HG03280 (cell line): ENCODE measurements at regions not wholly inside any gene's neighbourhood (a gene's known extent, or its start where the extent isn't known, plus 50 kb on each side); places are given as distances from the start of the nearest gene placed in this dataset.
"Not testable (repeated sequence)": the region's sequence is repeated elsewhere in the genome, so short reads cannot be mapped to it uniquely, and the experiment has no call there.

Experiments used
- ATAC-seq: cut with Tn5 transposase; IDR thresholded peaks from one replicate; pipeline ENCODE4 v1.9.1; 2021; ENCODE audit warnings: mild to moderate bottlenecking, moderate library complexity; ENCODE audit not compliant: unreplicated experiment

DNA sequence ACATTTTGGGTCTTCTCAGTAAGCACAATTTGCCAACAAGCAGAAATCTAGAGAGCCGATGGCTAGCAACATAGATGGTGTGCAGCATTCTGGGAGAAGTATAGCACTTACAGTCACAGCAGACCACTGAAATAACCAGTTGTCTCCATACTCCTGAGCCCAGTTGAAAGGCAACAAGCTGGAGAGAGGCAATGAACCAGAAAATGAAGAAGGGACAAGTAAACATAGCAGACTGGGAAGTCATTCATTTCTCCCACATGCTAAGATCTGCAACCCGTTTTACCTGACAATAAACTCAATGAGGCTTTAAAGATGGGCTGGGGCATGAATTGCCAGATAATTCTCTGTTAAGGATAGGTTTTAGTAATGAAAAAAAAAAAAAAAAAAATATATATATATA is 575.6 kb upstream of the GRAMD2B start:
- no peak for ATAC-seq

GRCh38 chr5:125848751-125849150 is 574.5 kb upstream of the GRAMD2B start:
- no peak for ATAC-seq

DNA sequence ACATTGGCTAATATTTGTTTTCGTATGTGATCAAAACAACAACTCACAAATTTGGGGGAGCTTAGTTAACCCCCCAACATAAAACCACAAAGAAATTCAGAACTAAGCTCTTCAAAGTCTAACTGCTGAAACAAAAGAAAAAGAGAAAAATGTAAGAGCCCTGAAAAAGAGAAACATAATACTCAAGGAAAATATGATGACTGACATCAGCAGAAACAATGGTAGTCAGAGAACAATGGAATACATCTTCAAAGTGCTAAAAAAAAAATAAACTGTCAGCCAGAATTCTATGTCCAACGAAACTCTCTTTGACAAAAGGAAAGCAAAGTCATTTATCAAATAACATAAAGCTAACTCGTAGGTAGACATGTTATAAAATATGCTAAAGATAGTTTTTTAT is 566.3 kb upstream of the GRAMD2B start:
- no peak for ATAC-seq

DNA sequence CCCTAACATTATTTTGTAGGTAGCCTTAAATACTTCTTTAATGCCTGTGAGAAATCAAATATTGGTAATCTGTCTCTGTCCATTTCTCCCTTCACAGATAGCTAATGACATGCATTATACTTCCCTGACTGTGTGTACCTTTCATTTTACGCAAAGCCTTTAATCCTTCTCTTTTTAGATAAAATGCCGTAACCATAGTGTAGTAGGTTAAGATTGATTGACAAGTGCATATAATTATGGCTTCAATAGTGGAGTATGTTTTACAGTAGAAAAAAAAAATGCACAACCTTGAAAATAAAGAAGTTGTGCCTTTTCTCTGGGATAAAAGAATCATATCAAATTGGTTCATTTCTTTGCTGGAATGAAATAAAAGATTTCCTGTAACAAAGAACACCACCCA is 559.6 kb upstream of the GRAMD2B start:
- ATAC-seq: no peak

- ATAC-seq: no peak
Observed at GRCh38 chr5:125865166-125865815, 557.9 kb upstream of the GRAMD2B start.

DNA sequence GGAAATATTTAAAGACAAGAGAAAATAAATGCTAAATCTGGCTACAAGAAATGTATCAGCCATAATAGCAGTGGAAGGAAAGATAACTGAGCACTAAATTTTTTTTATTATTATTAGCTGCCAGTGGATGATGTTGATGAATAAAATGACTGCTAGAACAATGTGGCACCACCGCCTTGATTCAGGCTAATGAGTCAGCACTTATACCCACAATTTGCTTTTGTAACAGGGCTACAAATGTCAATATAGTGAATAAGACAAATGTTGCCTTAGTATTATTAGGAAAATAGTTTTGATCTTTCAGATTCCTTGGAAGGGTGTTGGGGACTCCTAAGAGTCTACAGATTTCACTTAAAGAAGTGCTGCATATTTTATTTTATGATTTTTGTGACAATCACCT is 555.2 kb upstream of the GRAMD2B start:
- no peak for ATAC-seq

- ATAC-seq: no peak
Observed at GRCh38 chr5:125870256-125870655, 553.0 kb upstream of the GRAMD2B start.

- ATAC-seq: no peak
Observed at GRCh38 chr5:125874057-125874456, 549.2 kb upstream of the GRAMD2B start.

DNA sequence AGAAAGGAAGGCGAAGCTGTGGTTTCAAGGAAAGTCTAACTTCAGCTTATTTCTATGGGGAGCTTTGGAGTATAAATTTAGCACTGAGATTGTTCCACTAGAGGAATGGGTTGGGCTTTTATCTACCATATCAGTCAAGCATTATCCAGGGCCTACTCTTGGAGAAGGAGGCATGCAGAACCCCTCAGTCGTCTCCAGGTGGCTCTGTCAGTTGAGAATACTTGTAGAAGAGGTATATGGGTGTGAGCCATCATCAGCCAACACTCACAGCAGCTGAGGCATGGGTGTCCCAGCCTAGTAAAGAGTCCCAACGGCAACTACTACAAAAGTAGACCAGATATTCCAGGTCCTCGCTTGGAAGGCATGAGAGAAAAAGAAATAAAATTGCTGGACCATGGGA is 548.5 kb upstream of the GRAMD2B start:
- no peak for ATAC-seq

- ATAC-seq: no peak
Observed at GRCh38 chr5:125877248-125877647, 546.0 kb upstream of the GRAMD2B start.

DNA sequence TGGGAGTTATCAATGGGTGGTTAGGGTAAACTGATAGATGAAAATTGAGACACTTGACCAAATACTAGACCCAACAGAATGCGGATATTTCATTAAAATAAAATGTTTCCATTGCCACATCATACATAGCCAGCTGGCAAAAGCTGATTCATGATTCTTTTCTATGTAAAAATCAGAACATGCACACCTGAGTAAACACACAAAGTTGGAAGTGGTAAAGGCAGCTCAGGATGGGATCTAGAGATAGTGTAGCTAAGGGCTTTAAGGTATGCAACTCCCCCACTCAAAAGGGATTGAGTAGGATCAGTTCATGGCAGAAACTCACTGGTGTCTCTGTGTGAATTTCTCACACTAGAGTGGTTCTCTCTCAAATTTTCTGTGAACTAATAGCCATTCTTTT is 541.1 kb upstream of the GRAMD2B start:
- ATAC-seq: no peak

- ATAC-seq: no peak
Observed at GRCh38 chr5:125883223-125883622, 540.0 kb upstream of the GRAMD2B start.

DNA sequence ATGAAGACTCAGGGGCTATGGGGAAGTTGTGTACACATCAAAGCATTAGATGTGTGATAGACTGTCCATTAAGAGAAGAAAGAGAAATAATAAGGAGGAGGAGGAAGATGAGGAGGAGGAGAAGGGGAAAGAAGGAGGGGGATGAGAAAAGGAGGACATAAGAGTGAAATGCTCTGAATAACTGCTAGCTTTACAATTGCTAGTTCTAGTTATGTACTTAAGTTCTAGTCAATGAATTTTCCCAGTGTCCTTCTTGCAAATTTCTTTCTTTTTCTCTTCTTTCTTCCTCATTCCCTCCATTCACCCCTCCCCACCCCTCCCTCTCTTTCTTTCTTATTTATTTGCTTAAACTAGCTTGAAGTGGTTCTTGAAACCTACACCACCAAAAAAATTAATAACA is 534.9 kb upstream of the GRAMD2B start:
- no peak for ATAC-seq

DNA sequence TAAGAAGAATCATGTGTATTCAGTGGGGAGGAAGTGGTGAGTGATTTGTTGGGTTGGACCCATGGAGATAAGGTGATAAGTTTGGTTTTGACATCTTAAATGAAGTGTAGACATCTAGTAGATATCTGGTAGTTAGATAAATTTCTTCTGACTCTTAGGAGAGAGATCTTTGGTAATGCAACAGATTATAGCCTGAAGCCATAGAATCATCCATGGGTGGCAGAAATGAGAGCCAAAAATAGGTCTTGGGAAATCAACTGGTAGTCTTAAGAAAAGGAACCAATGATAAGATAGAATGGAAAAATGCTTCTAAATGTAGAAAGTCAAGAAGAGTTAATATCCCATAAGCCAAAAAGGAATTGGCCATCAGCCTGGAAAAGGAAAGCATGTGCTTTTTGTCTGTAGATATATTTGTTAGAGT is 532.7 kb upstream of the GRAMD2B start:
- ATAC-seq: no peak

DNA sequence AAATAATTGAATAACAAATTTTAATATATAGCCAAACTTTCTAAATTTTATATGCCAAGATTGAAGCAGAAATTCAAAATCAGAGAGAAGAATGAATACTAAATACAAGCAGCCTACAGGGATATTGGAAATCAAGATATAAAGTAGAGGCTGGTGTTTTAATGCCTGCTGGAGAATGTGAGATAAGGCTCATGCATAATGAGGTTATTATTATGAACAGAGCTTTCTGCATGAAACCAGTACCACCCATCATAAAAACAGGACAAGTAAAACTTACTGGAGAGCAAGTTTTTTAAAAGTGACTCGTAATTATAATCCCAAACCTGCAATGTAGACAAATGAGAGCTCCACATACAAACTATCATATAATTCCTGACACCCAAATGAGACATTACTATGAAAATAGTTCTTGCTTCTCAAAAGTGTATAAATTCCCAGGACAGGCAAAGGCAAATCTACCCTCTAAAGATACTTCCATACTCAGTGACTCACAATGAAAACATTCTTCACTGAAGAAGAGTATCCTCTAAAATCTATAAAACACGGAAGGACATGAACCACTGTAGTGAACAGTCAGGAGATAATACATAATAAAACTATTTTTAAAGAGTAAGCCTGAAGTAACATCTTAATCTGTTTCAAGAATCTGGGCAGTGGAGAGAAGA is 532.0 kb upstream of the GRAMD2B start:
- ATAC-seq: no peak

GRCh38 chr5:125894383-125894782 is 528.8 kb upstream of the GRAMD2B start:
- ATAC-seq: no peak

- no peak for ATAC-seq
Observed at GRCh38 chr5:125896368-125896767, 526.8 kb upstream of the GRAMD2B start.

DNA sequence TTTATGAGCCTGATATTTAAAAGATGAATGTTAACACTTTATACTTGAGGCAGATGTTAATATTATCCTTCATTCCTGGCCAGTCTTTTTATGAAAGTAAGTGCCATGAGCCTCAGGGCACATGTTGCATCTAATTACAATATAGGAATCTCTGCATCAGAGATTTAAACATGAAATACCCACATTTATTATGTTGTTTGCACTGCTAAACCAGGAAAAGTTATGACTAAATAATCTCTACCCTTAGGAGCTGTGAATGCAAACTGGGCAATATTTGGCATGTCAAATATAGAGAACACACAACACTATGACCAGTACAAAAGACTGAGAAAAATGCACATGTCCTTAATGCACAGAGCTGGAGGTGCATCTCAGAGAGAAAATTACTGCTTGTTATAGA is 526.1 kb upstream of the GRAMD2B start:
- ATAC-seq: no peak

DNA sequence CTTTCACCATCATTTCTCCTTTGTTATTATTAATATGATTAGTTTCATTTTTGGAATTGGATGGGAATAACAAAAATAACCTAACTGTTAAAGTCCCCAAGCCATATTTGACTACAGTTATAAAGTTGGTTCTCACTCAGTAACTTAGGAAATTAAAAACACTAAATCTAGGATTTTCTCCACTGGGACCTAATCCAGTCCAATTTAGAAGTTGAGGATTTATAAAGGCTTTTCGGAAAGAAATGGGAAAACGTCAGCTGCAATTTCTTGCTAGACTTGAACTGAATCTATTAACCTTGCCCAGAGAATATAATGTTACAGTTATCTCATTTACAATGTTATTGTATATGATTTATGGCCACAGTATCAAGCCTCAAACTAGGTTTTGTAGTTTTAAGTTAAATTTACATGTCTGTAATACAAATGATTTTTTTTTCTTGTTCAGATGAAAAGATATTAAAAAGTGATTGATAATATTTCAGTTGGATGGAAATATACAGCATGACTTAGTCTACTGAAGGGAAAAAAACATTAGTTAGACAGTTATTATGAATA is 524.3 kb upstream of the GRAMD2B start:
- no peak for ATAC-seq

GRCh38 chr5:125912028-125912427 is 511.2 kb upstream of the GRAMD2B start:
- no peak for ATAC-seq

GRCh38 chr5:125913200-125913599 is 510.0 kb upstream of the GRAMD2B start:
- no peak for ATAC-seq

DNA sequence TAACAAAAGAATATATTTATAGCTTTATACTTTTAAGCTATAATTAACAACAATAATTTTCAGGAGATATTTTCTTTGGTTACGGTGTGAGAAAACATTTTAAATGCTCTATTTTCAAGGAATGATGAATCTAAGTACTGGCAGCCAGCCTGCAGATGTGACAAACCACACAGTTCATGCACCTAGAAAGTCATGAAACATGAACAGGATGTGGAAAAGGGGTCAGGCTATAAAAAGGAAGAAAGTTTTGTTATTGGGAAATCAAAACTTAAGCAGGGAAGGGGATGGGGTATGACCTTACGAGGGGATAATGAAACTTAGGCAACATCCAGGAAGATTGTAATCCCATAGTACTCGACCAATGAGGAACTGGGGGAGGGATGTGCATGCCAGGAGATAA is 508.7 kb upstream of the GRAMD2B start:
- ATAC-seq: no peak

DNA sequence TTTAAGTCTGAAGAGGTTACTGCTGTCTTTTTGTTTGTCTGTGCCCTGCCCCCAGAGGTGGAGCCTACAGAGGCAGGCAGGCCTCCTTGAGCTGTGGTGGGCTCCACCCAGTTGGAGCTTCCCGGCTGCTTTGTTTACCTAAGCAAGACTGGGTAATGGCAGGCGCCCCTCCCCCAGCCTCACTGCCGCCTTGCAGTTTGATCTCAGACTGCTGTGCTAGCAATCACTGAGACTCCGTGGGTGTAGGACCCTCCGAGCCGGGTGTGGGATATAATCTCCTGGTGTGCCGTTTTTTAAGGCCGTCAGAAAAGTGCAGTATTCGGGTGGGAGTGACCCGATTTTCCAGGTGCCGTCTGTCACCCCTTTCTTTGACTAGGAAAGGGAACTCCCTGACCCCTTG is 499.3 kb upstream of the GRAMD2B start:
- ATAC-seq: not testable (repeated sequence)
